Immature natural killer cell (primary cell): ENCODE measurements at regions not wholly inside any gene's neighbourhood (a gene's known extent, or its start where the extent isn't known, plus 50 kb on each side); places are given as distances from the start of the nearest gene placed in this dataset.

Experiments used
- DNase-seq, 3 donors: peaks; one replicate each; pipeline ENCODE4 v3.0.0; 2022; ENCODE audit warnings: mixed read lengths in 1 of 3
- H3K27ac Mint-ChIP-seq, 6 donors: one replicate each; pipeline ENCODE4 v1.8.0; 2020; ENCODE audit warnings: mixed read lengths in 6 of 6, mild to moderate bottlenecking in 5 of 6, inconsistent platforms in 4 of 6, moderate library complexity in 3 of 6
- H3K27me3 Mint-ChIP-seq, 3 donors: one replicate each; pipeline ENCODE4 v1.8.0; 2020 to 2021; ENCODE audit warnings: low read depth in 3 of 3, mild to moderate bottlenecking in 3 of 3, mixed read lengths in 3 of 3, moderate library complexity in 3 of 3, inconsistent platforms in 1 of 3
- H3K36me3 Mint-ChIP-seq, 3 donors: one replicate each; pipeline ENCODE4 v1.8.0; 2020; ENCODE audit warnings: mixed read lengths in 3 of 3, inconsistent platforms in 2 of 3, mild to moderate bottlenecking in 2 of 3
- H3K4me1 Mint-ChIP-seq, 2 donors: one replicate each; pipeline ENCODE4 v1.8.0; 2020; ENCODE audit warnings: inconsistent platforms in 2 of 2, mild to moderate bottlenecking in 2 of 2, mixed read lengths in 2 of 2, moderate library complexity in 1 of 2
- H3K4me3 Mint-ChIP-seq, 5 donors: one replicate each; pipeline ENCODE4 v1.8.0; 2020; ENCODE audit warnings: mild to moderate bottlenecking in 5 of 5, mixed read lengths in 5 of 5, inconsistent platforms in 3 of 5, moderate library complexity in 3 of 5
- H3K9me3 Mint-ChIP-seq, 6 donors: one replicate each; pipeline ENCODE4 v1.8.0; 2020; ENCODE audit warnings: mild to moderate bottlenecking in 6 of 6, mixed read lengths in 6 of 6, inconsistent platforms in 4 of 6, moderate library complexity in 3 of 6

DNA sequence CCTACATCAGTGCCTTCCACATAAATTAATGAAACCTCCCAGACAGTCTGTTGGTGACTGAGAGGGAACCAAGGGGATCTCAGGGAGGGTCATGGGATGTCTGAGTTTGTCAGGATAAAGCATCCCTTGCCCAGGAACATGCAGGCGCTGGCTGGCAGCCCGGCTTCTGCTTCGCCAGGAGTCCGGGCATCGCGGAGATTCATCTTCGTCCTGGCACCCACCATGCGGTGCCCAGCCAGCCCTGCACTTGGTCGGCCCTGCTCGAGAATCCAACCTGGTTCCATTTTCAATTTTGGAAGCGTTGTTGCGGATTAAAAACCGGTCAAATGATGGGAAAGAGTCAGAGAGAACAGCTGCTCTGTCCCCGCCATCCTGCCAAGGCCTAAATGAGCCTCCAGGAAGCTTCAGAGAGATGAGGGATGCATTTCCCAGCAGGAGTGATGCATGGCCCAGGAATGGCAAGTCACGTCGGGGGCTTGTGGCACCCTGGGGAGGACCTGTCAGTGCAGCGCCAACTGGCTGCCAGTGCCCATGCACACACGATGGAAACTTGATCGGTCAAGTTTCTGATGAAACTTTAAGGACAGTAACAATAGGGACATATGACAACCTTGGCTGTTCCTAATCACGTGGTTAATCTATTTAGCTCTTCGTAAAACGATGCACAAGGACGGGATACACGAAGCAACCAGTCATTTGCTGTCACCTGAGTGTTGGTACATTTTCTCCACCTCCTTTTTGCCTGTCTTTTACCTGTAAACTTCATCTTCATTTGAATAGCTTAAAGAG lies 260.8 kb upstream of the MKI67 start:
- Mint-ChIP-seq H3K36me3 (no peaks in the 10 kb centered on the region), H3K27me3 (peaks cover 4 to 12% (median 5%) of the 10 kb centered on the region in 3 donors), H3K27ac (no peak overlapping the region), H3K4me1 (no peaks in the 10 kb centered on the region), H3K4me3 (no peak overlapping the region), H3K9me3 (peaks cover 0 to 2% (median 0%) of the 10 kb centered on the region in 6 donors)
- DNase-seq, result no peak

DNA sequence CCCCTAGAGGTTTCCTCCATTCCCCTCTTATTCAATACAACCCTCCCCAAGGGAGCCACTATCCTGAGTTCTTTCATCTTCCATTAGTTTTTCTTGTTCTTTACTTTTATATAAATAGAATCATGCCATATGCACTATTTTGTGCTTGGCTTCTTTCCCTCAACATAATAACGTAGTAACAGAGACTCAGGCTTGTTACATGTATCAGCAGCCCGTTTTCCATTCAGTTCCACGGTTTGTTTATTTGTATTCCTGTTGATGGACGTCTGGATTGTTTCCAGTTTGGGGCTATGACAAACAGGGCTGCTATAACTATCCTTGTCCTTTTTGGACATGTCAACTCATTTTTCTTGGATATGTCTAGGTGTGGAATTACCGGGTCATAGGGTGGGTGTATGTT lies 264.4 kb upstream of the MKI67 start:
- Mint-ChIP-seq H3K9me3 (no peaks in the 10 kb centered on the region), H3K36me3 (no peaks in the 10 kb centered on the region), H3K4me1 (no peaks in the 10 kb centered on the region)

DNA sequence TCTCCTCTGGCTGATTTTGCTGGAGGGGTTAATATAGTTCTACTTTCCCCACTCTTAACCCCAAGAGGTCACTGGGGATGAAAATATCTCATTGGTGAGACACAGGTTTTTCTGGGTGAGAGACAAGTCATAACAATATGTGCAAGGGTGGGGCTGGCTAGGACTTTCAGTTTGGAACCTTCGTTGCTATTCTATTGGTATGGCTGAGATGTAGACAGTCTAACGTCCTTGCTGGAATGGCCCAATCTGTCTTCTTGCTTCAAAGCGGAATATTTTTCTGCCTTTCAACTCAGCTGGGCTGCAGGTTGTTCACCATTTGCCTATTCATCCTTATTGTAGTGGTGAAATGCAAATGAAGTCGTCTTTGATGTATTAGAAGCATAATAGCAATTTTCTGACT lies 267.3 kb upstream of the MKI67 start:
- Mint-ChIP-seq H3K4me1 (no peaks in the 10 kb centered on the region), H3K4me3 (no peak overlapping the region), H3K9me3 (no peaks in the 10 kb centered on the region), H3K27me3 (peaks cover 0 to 5% (median 0%) of the 10 kb centered on the region in 3 donors), H3K27ac (no peak overlapping the region), H3K36me3 (no peaks in the 10 kb centered on the region)
- DNase-seq, result no peak

More for the DNA sequence above, 264.4 kb upstream of the MKI67 start:
- peaks cover 4 to 9% (median 5%) of the 10 kb centered on the region in 3 donors for H3K27me3 Mint-ChIP-seq
- H3K27ac Mint-ChIP-seq, result no peak overlapping the region
- H3K4me3 Mint-ChIP-seq, result no peak overlapping the region
- no peak for DNase-seq

DNA sequence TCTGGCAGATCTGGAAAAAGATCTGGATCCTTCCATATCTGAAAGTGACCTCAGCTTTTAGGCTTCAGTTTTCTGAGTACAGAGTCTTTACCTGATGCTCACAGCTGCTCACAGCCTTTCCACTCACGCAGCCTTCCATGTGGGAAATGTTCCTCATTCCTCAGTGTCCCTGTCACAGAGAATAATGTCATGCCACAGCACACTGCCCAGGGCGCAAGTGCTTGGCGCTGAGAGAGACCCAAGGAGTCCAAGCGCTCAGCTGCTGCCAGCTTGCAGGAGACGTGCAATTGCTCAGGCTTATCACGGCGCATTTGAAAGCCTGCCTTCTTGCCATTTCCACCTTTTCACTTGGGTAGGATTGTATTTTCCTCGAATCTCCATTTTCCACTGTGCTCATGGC lies 271.9 kb upstream of the MKI67 start:
- no peak overlapping the region for H3K4me3 Mint-ChIP-seq
- H3K27me3 Mint-ChIP-seq, result peaks cover 0 to 4% (median 2%) of the 10 kb centered on the region in 3 donors
- no peaks in the 10 kb centered on the region for H3K36me3 Mint-ChIP-seq
- DNase-seq, result no peak
- no peak overlapping the region for H3K27ac Mint-ChIP-seq
- peaks cover 0 to 2% (median under 1%) of the 10 kb centered on the region in 6 donors for H3K9me3 Mint-ChIP-seq
- no peaks in the 10 kb centered on the region for H3K4me1 Mint-ChIP-seq

DNA sequence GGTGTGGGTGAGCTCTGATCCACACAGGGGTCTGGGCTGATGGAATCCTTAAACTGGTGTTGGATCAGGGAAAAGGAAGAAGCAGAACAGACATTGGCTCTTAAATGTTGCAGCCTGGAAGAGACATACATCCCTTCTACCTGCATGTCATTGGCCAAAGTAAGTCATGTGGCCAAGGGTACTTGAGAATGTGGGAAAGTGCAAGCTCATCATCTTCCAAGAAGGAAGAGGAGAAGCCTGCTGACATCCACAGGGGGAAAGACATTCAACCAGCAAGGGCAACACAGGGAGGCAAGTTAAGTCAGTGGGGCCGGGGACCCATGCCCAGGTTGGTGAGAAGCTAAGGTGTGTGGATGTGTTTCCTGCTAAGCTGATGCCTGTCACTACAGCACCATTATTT lies 272.8 kb upstream of the MKI67 start:
- Mint-ChIP-seq H3K36me3 (no peaks in the 10 kb centered on the region), H3K9me3 (peaks cover 0 to 2% (median under 1%) of the 10 kb centered on the region in 6 donors), H3K27ac (no peak overlapping the region)

DNA sequence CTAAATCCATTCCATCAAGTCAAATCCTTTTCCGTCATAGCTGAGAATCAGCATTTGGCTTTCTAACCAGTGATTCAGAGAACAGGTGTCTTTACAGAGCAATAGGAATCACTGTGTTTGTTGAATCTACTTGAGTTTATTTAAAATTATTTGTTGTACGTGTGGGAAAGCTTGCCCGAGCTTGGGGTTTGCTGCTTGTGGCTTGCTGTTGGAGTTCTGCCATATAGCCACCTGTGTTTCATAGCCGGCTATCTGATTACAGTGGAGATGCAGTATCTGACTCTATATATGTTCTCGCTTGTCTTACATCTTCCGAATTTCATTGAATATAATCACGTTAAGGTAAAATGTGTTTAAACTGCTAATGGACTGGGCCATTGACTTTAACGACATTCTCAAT lies 274.3 kb upstream of the MKI67 start:
- H3K9me3 Mint-ChIP-seq, result peaks cover 0 to 2% (median under 1%) of the 10 kb centered on the region in 6 donors
- H3K4me3 Mint-ChIP-seq, result no peak overlapping the region
- H3K36me3 Mint-ChIP-seq, result no peaks in the 10 kb centered on the region
- peaks cover 0 to 4% (median 2%) of the 10 kb centered on the region in 3 donors for H3K27me3 Mint-ChIP-seq
- DNase-seq, result no peak
- no peak overlapping the region for H3K27ac Mint-ChIP-seq
- no peaks in the 10 kb centered on the region for H3K4me1 Mint-ChIP-seq

More for the DNA sequence above, 272.8 kb upstream of the MKI67 start:
- DNase-seq, result no peak
- no peak overlapping the region for H3K4me3 Mint-ChIP-seq
- H3K27me3 Mint-ChIP-seq, result peaks cover 0 to 4% (median 2%) of the 10 kb centered on the region in 3 donors
- no peaks in the 10 kb centered on the region for H3K4me1 Mint-ChIP-seq

DNA sequence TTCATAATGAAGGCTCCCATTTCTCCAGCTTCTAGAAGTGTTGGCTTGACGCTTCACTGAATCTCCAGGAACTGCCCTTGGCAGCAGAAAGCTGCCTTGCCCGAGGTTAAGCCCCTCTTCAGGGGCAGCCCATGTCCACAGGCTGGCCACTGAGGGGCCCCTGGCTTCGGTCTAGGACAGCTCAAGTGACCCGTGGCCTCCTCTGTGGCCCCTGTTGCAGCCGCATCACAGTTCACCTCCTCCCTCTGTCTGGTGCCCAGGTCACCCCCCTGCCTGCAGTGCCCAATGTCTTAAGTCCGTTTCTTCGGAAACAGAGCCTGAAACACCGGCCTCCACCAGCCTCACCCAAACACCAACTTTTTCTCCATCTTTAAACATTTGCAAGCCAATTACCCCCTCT lies 279.2 kb upstream of the MKI67 start:
- no peak overlapping the region for H3K4me3 Mint-ChIP-seq
- no peak overlapping the region for H3K27ac Mint-ChIP-seq
- H3K27me3 Mint-ChIP-seq, result peaks cover 0 to 2% (median 0%) of the 10 kb centered on the region in 3 donors
- H3K36me3 Mint-ChIP-seq, result no peaks in the 10 kb centered on the region
- no peak for DNase-seq
- H3K9me3 Mint-ChIP-seq, result peaks cover 0 to 2% (median under 1%) of the 10 kb centered on the region in 6 donors
- no peaks in the 10 kb centered on the region for H3K4me1 Mint-ChIP-seq

DNA sequence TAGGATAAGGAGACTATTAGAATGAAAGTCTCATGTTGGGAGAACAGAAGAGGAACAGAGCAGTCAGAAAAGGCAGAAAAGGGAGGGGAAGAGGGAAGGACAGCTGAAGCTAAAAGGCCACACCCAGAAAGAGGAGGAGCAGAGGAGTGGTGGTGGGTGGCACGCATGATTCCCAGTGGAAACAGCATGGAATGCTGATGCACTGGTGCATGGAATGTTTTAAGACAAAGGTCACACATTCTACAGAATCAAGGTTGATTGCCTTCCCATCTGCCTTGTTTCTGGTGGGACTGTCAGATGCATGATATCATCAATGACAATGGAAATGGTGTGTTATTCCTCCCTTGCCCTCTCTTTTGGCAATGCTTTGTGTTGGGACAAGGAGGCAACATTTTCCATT lies 285.4 kb upstream of the MKI67 start:
- Mint-ChIP-seq H3K9me3 (peaks cover 0 to 2% (median 0%) of the 10 kb centered on the region in 6 donors), H3K27ac (no peak overlapping the region), H3K27me3 (peaks cover 0 to 3% (median 0%) of the 10 kb centered on the region in 3 donors), H3K36me3 (no peaks in the 10 kb centered on the region), H3K4me3 (no peak overlapping the region), H3K4me1 (no peaks in the 10 kb centered on the region)
- DNase-seq, result no peak

DNA sequence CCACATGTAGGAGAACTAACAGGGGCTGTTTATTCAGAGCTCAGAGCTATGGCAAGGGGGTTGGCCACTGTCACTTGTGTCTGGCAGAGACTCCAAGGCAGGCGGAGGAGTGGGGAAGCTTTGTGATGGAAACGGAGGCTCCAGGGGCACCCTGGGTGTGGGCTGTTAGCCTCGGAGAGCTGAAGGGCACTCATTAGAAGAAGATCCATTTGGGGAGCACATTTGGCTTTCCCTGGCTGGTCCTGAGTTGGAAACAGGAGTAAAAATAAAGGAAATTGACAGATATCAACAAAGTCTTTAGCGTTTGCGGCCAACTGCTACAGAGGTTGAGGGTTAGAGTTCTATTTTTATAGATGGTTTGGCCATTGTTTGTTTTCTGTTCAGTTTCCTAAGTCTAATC lies 288.3 kb upstream of the MKI67 start:
- H3K36me3 Mint-ChIP-seq, result no peaks in the 10 kb centered on the region
- H3K4me3 Mint-ChIP-seq, result no peak overlapping the region
- DNase-seq, result no peak
- no peaks in the 10 kb centered on the region for H3K4me1 Mint-ChIP-seq
- H3K27ac Mint-ChIP-seq, result no peak overlapping the region
- H3K27me3 Mint-ChIP-seq, result peaks cover 0 to 5% (median 0%) of the 10 kb centered on the region in 3 donors
- H3K9me3 Mint-ChIP-seq, result peaks cover 0 to 2% (median 0%) of the 10 kb centered on the region in 6 donors

DNA sequence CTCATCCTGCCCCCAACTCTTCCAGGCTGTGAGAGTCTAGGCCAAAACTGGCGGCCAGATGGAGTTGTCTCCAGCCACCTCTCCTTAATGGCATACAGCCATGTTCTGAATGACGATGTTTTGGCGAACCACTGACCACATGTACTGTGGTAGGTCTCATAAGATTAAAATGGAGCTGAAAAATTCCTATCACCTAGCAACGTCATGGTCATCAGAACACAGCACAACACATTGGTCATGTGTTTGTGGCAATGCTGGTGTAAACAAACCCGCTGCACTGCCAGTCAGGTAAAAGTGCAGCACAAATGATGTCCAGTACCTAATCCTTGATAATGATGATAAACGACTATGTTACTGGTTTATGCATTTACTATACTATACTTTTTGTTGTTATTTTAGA lies 290.0 kb upstream of the MKI67 start:
- H3K4me1 Mint-ChIP-seq, result no peaks in the 10 kb centered on the region
- H3K27me3 Mint-ChIP-seq, result peaks cover 0 to 5% (median 4%) of the 10 kb centered on the region in 3 donors
- DNase-seq, result no peak
- no peak overlapping the region for H3K27ac Mint-ChIP-seq
- peaks cover 0 to 2% (median 0%) of the 10 kb centered on the region in 6 donors for H3K9me3 Mint-ChIP-seq
- H3K4me3 Mint-ChIP-seq, result no peak overlapping the region
- no peaks in the 10 kb centered on the region for H3K36me3 Mint-ChIP-seq

DNA sequence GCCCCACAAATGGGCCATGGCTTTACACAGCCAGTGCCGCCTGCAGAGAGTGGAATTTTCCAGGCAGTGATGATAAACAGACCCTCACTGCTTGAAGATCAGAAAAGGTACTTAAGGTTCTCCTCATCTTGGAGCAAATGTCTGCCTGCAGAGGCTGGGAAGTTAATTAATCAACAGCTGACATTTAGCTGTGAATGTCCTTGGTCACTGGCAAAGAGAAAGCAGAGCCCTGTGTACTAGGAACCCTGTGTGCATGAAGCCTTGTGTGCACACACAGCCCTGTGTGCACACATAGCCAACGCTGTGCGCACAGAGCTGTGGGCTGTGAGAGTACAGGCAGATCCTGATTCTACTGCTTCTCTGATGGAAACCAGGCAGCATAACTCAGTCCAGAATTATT lies 291.6 kb upstream of the MKI67 start:
- no peak for DNase-seq
- Mint-ChIP-seq H3K27me3 (peaks cover 0 to 4% (median 4%) of the 10 kb centered on the region in 3 donors), H3K9me3 (peaks cover 0 to 2% (median 0%) of the 10 kb centered on the region in 6 donors), H3K4me1 (no peaks in the 10 kb centered on the region), H3K27ac (no peak overlapping the region), H3K36me3 (no peaks in the 10 kb centered on the region), H3K4me3 (no peak overlapping the region)

DNA sequence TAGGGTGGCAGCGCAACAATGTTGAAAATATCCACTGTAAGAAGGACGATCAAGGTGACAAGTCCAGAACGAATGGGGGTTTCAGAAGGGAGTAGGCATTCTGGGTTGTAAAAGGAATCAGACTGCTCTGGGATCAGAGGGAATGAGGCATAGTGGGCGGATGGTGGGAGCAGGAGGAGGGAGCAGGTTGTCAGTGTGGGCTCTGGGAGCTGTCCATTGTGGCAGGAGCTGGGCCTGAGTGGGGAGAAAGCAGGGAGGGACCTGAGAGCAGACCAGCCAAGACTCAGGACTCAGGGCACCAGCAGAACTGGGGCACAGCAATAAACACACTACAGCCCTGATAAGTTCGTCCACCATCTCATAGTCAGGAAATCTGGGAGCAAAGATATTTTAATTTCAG lies 292.6 kb upstream of the MKI67 start:
- no peak overlapping the region for H3K27ac Mint-ChIP-seq
- no peak overlapping the region for H3K4me3 Mint-ChIP-seq
- no peak for DNase-seq
- H3K9me3 Mint-ChIP-seq, result peaks cover 0 to 2% (median 0%) of the 10 kb centered on the region in 6 donors
- H3K4me1 Mint-ChIP-seq, result no peaks in the 10 kb centered on the region
- H3K36me3 Mint-ChIP-seq, result no peaks in the 10 kb centered on the region
- peaks cover 0 to 4% (median 2%) of the 10 kb centered on the region in 3 donors for H3K27me3 Mint-ChIP-seq

DNA sequence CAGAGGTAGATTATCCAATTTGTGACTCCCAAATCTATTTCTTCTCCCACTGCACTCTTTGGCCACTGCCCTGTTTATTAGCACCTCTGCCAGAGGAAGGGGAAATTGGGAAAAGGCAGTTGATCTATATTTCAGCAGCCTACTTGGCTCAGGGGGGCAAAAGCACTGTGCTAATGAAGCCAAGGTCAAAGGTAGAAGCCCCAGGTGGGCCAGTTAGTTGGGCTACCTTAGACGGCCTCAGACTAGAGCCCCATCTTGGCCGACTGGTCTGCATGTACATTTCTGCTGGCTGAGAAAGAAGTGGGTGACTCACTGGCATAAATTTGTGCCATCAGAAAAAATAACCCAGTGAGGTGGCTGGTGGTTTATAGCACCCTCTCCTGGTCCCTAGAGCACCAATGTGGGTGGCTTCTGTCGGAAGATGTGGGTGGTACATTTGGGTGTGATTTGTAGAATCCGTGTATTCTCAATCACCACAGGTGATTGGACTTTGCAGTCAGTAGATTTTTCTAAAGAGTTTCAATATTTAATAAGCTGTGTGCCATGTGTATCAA lies 293.3 kb upstream of the MKI67 start:
- Mint-ChIP-seq H3K9me3 (peaks cover 0 to under 1% (median 0%) of the 10 kb centered on the region in 6 donors), H3K4me1 (no peaks in the 10 kb centered on the region), H3K36me3 (no peaks in the 10 kb centered on the region), H3K27ac (no peak overlapping the region), H3K4me3 (no peak overlapping the region), H3K27me3 (peaks cover 0 to 4% (median 3%) of the 10 kb centered on the region in 3 donors)
- no peak for DNase-seq

DNA sequence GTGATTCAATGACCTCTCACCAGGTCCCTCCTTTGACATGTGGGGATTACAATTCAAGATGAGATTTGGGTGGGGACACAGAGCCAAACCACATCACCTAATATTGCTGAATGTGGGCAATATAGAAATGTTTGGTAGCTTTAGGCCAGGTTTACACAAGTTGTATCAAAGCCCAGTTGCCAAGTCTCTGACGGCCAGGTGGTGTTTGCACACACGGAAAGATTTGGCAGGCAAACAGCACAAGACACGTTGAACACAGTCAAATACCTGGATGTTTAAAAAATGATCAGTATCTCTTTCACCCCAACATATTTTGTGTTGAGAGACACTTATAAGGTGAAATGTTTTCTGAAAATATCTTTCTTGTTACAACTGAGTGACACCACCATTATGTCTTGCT lies 294.4 kb upstream of the MKI67 start:
- no peak overlapping the region for H3K4me3 Mint-ChIP-seq
- H3K4me1 Mint-ChIP-seq, result no peaks in the 10 kb centered on the region
- H3K27me3 Mint-ChIP-seq, result peaks cover 0 to 4% (median 3%) of the 10 kb centered on the region in 3 donors
- H3K27ac Mint-ChIP-seq, result no peak overlapping the region
- H3K9me3 Mint-ChIP-seq, result no peaks in the 10 kb centered on the region
- no peak for DNase-seq
- H3K36me3 Mint-ChIP-seq, result no peaks in the 10 kb centered on the region
